ENCODE measurements at regions not wholly inside any gene's neighbourhood (a gene's known extent, or its start where the extent isn't known, plus 50 kb on each side); places are given as distances from the start of the nearest gene placed in this dataset.
A peak's percentile ranks its signal among the peaks of the same experiment; 100 is the strongest.
"Not testable (repeated sequence)": the region's sequence is repeated elsewhere in the genome, so short reads cannot be mapped to it uniquely, and the experiment has no call there.

- no peak for DNase-seq
Observed at GRCh38 chr10:117797296-117797695, 249.4 kb downstream of the RAB11FIP2 start.

- DNase-seq: no peak
Observed at GRCh38 chr10:117801691-117802090, 245.1 kb downstream of the RAB11FIP2 start.

- no peak for DNase-seq
Observed at GRCh38 chr10:117804470-117805011, 242.2 kb downstream of the RAB11FIP2 start.

- no peak for DNase-seq
Observed at GRCh38 chr10:117805139-117805538, 241.6 kb downstream of the RAB11FIP2 start.

GRCh38 chr10:117807441-117807840, 239.3 kb downstream of the RAB11FIP2 start:
- DNase-seq: no peak

- not testable (repeated sequence) for DNase-seq
Observed at GRCh38 chr10:117815816-117816215, 230.9 kb downstream of the RAB11FIP2 start.

- DNase-seq: no peak
Observed at GRCh38 chr10:117817116-117817515, 229.6 kb downstream of the RAB11FIP2 start.

GRCh38 chr10:117818721-117819120, 228.0 kb downstream of the RAB11FIP2 start:
- no peak for DNase-seq

- no peak for DNase-seq
Observed at GRCh38 chr10:117819304-117819703, 227.4 kb downstream of the RAB11FIP2 start.

GRCh38 chr10:117823980-117824379, 222.8 kb downstream of the RAB11FIP2 start:
- no peak for DNase-seq

GRCh38 chr10:117830205-117830604, 216.5 kb downstream of the RAB11FIP2 start:
- DNase-seq: no peak

- DNase-seq: peak in 4 of 6 experiments; percentile 2 to 47 (median 38)
Observed at GRCh38 chr10:117830787-117831212, 215.9 kb downstream of the RAB11FIP2 start.

GRCh38 chr10:117838500-117839498, 207.9 kb downstream of the RAB11FIP2 start:
- not testable (repeated sequence) for DNase-seq

- not testable (repeated sequence) for DNase-seq
Observed at GRCh38 chr10:117856426-117856825, 190.3 kb downstream of the RAB11FIP2 start.

- no peak for DNase-seq
Observed at GRCh38 chr10:117860135-117860534, 186.6 kb downstream of the RAB11FIP2 start.

GRCh38 chr10:117860823-117861222, 185.9 kb downstream of the RAB11FIP2 start:
- no peak for DNase-seq

- no peak for DNase-seq
Observed at GRCh38 chr10:117861329-117861728, 185.4 kb downstream of the RAB11FIP2 start.

- DNase-seq: no peak
Observed at GRCh38 chr10:117863771-117864170, 183.0 kb downstream of the RAB11FIP2 start.

- DNase-seq: no peak
Observed at GRCh38 chr10:117865945-117866344, 180.8 kb downstream of the RAB11FIP2 start.

- DNase-seq: no peak
Observed at GRCh38 chr10:117868151-117868550, 178.6 kb downstream of the RAB11FIP2 start.

GRCh38 chr10:117875793-117876192, 170.9 kb downstream of the RAB11FIP2 start:
- no peak for DNase-seq

GRCh38 chr10:117876210-117876609, 170.5 kb downstream of the RAB11FIP2 start:
- DNase-seq: no peak

- DNase-seq: no peak
Observed at GRCh38 chr10:117878626-117879025, 168.1 kb downstream of the RAB11FIP2 start.

GRCh38 chr10:117884093-117884492, 162.6 kb downstream of the RAB11FIP2 start:
- DNase-seq: no peak
